ENCODE measurements at regions not wholly inside any gene's neighbourhood (a gene's known extent, or its start where the extent isn't known, plus 50 kb on each side); places are given as distances from the start of the nearest gene placed in this dataset.

- Histone ChIP-seq H3K4me3 (ENCODE audit: low read length) (no peak overlapping the region), H3K27me3 (ENCODE audit: control insufficient read depth, insufficient read depth, low read length) (peaks cover 3% of the 10 kb centered on the region), H3K27ac (ENCODE audit: low read length) (peak overlapping the region; percentile 9), H3K4me1 (ENCODE audit: control insufficient read depth, insufficient read depth, low read length) (peaks cover 26% of the 10 kb centered on the region), H3K9me3 (replicated peaks; ENCODE audit: control insufficient read depth, low read depth, low read length) (no peaks in the 10 kb centered on the region), H3K36me3 (ENCODE audit: control insufficient read depth, insufficient read depth, low read length) (no peaks in the 10 kb centered on the region)
- peak; percentile 57 for DNase-seq
- 27% methylated on average over 12 of the region's 13 CpGs for WGBS (ENCODE audit: insufficient coverage)
Measured at GRCh38 chr10:71064413-71065118, 147.8 kb upstream of the UNC5B start.

- no peak for DNase-seq
- peaks cover 30% of the 10 kb centered on the region for H3K4me1 ChIP-seq (ENCODE audit: control insufficient read depth, insufficient read depth, low read length)
- 100% methylated on average over 1 of the region's 4 CpGs for WGBS (ENCODE audit: insufficient coverage)
Measured at GRCh38 chr10:71065659-71066058, 146.7 kb upstream of the UNC5B start.

GRCh38 chr10:71066600-71066999, 145.8 kb upstream of the UNC5B start:
- H3K4me1 ChIP-seq (ENCODE audit: control insufficient read depth, insufficient read depth, low read length) = peaks cover 31% of the 10 kb centered on the region

More at GRCh38 chr10:71065659-71066058, 146.7 kb upstream of the UNC5B start:
- H3K36me3 ChIP-seq (ENCODE audit: control insufficient read depth, insufficient read depth, low read length) = no peaks in the 10 kb centered on the region
- no peak overlapping the region for H3K27ac ChIP-seq (ENCODE audit: low read length)
- no peak overlapping the region for H3K4me3 ChIP-seq (ENCODE audit: low read length)
- no peaks in the 10 kb centered on the region for H3K9me3 ChIP-seq (replicated peaks; ENCODE audit: control insufficient read depth, low read depth, low read length)
- H3K27me3 ChIP-seq (ENCODE audit: control insufficient read depth, insufficient read depth, low read length) = peaks cover 3% of the 10 kb centered on the region

GRCh38 chr10:71067098-71067740, 145.2 kb upstream of the UNC5B start:
- WGBS (ENCODE audit: insufficient coverage) = 33% methylated on average over 5 of the region's 19 CpGs
- peaks cover 37% of the 10 kb centered on the region for H3K4me1 ChIP-seq (ENCODE audit: control insufficient read depth, insufficient read depth, low read length)
- no peak overlapping the region for H3K27ac ChIP-seq (ENCODE audit: low read length)
- H3K27me3 ChIP-seq (ENCODE audit: control insufficient read depth, insufficient read depth, low read length) = peaks cover 3% of the 10 kb centered on the region
- no peak for DNase-seq
- H3K36me3 ChIP-seq (ENCODE audit: control insufficient read depth, insufficient read depth, low read length) = no peaks in the 10 kb centered on the region
- no peaks in the 10 kb centered on the region for H3K9me3 ChIP-seq (replicated peaks; ENCODE audit: control insufficient read depth, low read depth, low read length)
- no peak overlapping the region for H3K4me3 ChIP-seq (ENCODE audit: low read length)

More at GRCh38 chr10:71066600-71066999, 145.8 kb upstream of the UNC5B start:
- H3K9me3 ChIP-seq (replicated peaks; ENCODE audit: control insufficient read depth, low read depth, low read length) = no peaks in the 10 kb centered on the region
- H3K36me3 ChIP-seq (ENCODE audit: control insufficient read depth, insufficient read depth, low read length) = no peaks in the 10 kb centered on the region
- no peak overlapping the region for H3K4me3 ChIP-seq (ENCODE audit: low read length)
- H3K27me3 ChIP-seq (ENCODE audit: control insufficient read depth, insufficient read depth, low read length) = peaks cover 3% of the 10 kb centered on the region
- no peak overlapping the region for H3K27ac ChIP-seq (ENCODE audit: low read length)
- 71% methylated on average over 6 of the region's 10 CpGs for WGBS (ENCODE audit: insufficient coverage)
- DNase-seq = no peak

- Histone ChIP-seq H3K4me1 (ENCODE audit: control insufficient read depth, insufficient read depth, low read length) (peaks cover 51% of the 10 kb centered on the region), H3K4me3 (ENCODE audit: low read length) (no peak overlapping the region), H3K27me3 (ENCODE audit: control insufficient read depth, insufficient read depth, low read length) (no peaks in the 10 kb centered on the region), H3K27ac (ENCODE audit: low read length) (no peak overlapping the region), H3K9me3 (replicated peaks; ENCODE audit: control insufficient read depth, low read depth, low read length) (no peaks in the 10 kb centered on the region), H3K36me3 (ENCODE audit: control insufficient read depth, insufficient read depth, low read length) (no peaks in the 10 kb centered on the region)
- peak; percentile 42 for DNase-seq
- 85% methylated on average over 4 of the region's 6 CpGs for WGBS (ENCODE audit: insufficient coverage)
Measured at GRCh38 chr10:71068861-71069271, 143.5 kb upstream of the UNC5B start.

- Histone ChIP-seq H3K27ac (ENCODE audit: low read length) (no peak overlapping the region), H3K4me3 (ENCODE audit: low read length) (no peak overlapping the region), H3K27me3 (ENCODE audit: control insufficient read depth, insufficient read depth, low read length) (peaks cover 3% of the 10 kb centered on the region), H3K9me3 (replicated peaks; ENCODE audit: control insufficient read depth, low read depth, low read length) (no peaks in the 10 kb centered on the region), H3K36me3 (ENCODE audit: control insufficient read depth, insufficient read depth, low read length) (no peaks in the 10 kb centered on the region), H3K4me1 (ENCODE audit: control insufficient read depth, insufficient read depth, low read length) (peaks cover 45% of the 10 kb centered on the region)
- 73% methylated on average over 21 of the region's 24 CpGs for WGBS (ENCODE audit: insufficient coverage)
- DNase-seq = no peak
Measured at GRCh38 chr10:71069909-71070666, 142.3 kb upstream of the UNC5B start.

GRCh38 chr10:71070741-71071140, 141.6 kb upstream of the UNC5B start:
- peaks cover 50% of the 10 kb centered on the region for H3K4me1 ChIP-seq (ENCODE audit: control insufficient read depth, insufficient read depth, low read length)
- DNase-seq = no peak
- no peaks in the 10 kb centered on the region for H3K9me3 ChIP-seq (replicated peaks; ENCODE audit: control insufficient read depth, low read depth, low read length)
- H3K4me3 ChIP-seq (ENCODE audit: low read length) = no peak overlapping the region
- 25% methylated on average over 2 of the region's 2 CpGs for WGBS (ENCODE audit: insufficient coverage)
- no peaks in the 10 kb centered on the region for H3K36me3 ChIP-seq (ENCODE audit: control insufficient read depth, insufficient read depth, low read length)
- H3K27me3 ChIP-seq (ENCODE audit: control insufficient read depth, insufficient read depth, low read length) = peaks cover 3% of the 10 kb centered on the region
- no peak overlapping the region for H3K27ac ChIP-seq (ENCODE audit: low read length)

GRCh38 chr10:71072131-71072822, 140.1 kb upstream of the UNC5B start:
- no peaks in the 10 kb centered on the region for H3K9me3 ChIP-seq (replicated peaks; ENCODE audit: control insufficient read depth, low read depth, low read length)
- H3K27me3 ChIP-seq (ENCODE audit: control insufficient read depth, insufficient read depth, low read length) = peaks cover 6% of the 10 kb centered on the region
- no peaks in the 10 kb centered on the region for H3K36me3 ChIP-seq (ENCODE audit: control insufficient read depth, insufficient read depth, low read length)
- no peak overlapping the region for H3K4me3 ChIP-seq (ENCODE audit: low read length)
- H3K27ac ChIP-seq (ENCODE audit: low read length) = no peak overlapping the region
- DNase-seq = no peak
- H3K4me1 ChIP-seq (ENCODE audit: control insufficient read depth, insufficient read depth, low read length) = peaks cover 51% of the 10 kb centered on the region
- 70% methylated on average over 11 of the region's 11 CpGs for WGBS (ENCODE audit: insufficient coverage)

GRCh38 chr10:71072823-71073210, 139.6 kb upstream of the UNC5B start:
- H3K9me3 ChIP-seq (replicated peaks; ENCODE audit: control insufficient read depth, low read depth, low read length) = no peaks in the 10 kb centered on the region
- H3K4me3 ChIP-seq (ENCODE audit: low read length) = no peak overlapping the region
- WGBS (ENCODE audit: insufficient coverage) = 82% methylated on average over 4 of the region's 5 CpGs
- H3K4me1 ChIP-seq (ENCODE audit: control insufficient read depth, insufficient read depth, low read length) = peaks cover 51% of the 10 kb centered on the region
- H3K27me3 ChIP-seq (ENCODE audit: control insufficient read depth, insufficient read depth, low read length) = peaks cover 8% of the 10 kb centered on the region
- DNase-seq = peak; percentile 31
- H3K27ac ChIP-seq (ENCODE audit: low read length) = no peak overlapping the region
- no peaks in the 10 kb centered on the region for H3K36me3 ChIP-seq (ENCODE audit: control insufficient read depth, insufficient read depth, low read length)
